PC-3 (cell line): ENCODE measurements at regions not wholly inside any gene's neighbourhood (a gene's known extent, or its start where the extent isn't known, plus 50 kb on each side); places are given as distances from the start of the nearest gene placed in this dataset.

Source experiments
- CTCF ChIP-seq: fragments of 300-600 bp; sonication (generic); conservative IDR thresholded peaks from 2 replicates; pipeline ENCODE4 v1.5.1; 2017; ENCODE audit warnings: antibody characterized with exemption, low read depth, mild to moderate bottlenecking, low read length
- EZH2 ChIP-seq: fragments of 300-600 bp; sonication (generic); IDR thresholded peaks from one replicate; pipeline ENCODE4 v1.6.1; 2017; ENCODE audit warnings: antibody characterized with exemption, mild to moderate bottlenecking, low read length; ENCODE audit not compliant: unreplicated experiment
- EZH2phosphoT487 ChIP-seq: fragments of 300-600 bp; sonication (generic); IDR thresholded peaks from 2 replicates; pipeline ENCODE4 v1.6.1; 2018; ENCODE audit warnings: mild to moderate bottlenecking, antibody characterized with exemption, low read length, borderline replicate concordance

GRCh38 chr15:93327364-93327763, 238.4 kb upstream of the RGMA start:
- TF ChIP-seq CTCF (no peak), EZH2phosphoT487 (no peak), EZH2 (no peak)
